ENCODE measurements at regions not wholly inside any gene's neighbourhood (a gene's known extent, or its start where the extent isn't known, plus 50 kb on each side); places are given as distances from the start of the nearest gene placed in this dataset.

GRCh38 chr13:60647547-60647946, 250.5 kb downstream of the TDRD3 start:
- H3K4me1 ChIP-seq: peaks cover 0 to 4% (median 0%) of the 10 kb centered on the region in 4 donors
- no peaks in the 10 kb centered on the region for H3K36me3 ChIP-seq
- H3K27ac ChIP-seq: no peak overlapping the region
- TF ChIP-seq POLR2A (IDR thresholded peaks at IDR 0.05): no peak
- no peak for TF ChIP-seq CTCF (IDR thresholded peaks at IDR 0.05)
- TF ChIP-seq EP300 (IDR thresholded peaks at IDR 0.05): no peak
- no peak for TF ChIP-seq POLR2AphosphoS5 (IDR thresholded peaks at IDR 0.05)
- H3K27me3 ChIP-seq: no peaks in the 10 kb centered on the region
- no peak overlapping the region for H3K4me3 ChIP-seq
- intact Hi-C loops (cut with DNase I): no loop called here
- DNase-seq: no peak
- H3K9me3 ChIP-seq: no peaks in the 10 kb centered on the region

- 80 to 81% methylated on average over 3 of the region's 3 CpGs for WGBS, 2 donors
- DNase-seq: no peak
- peaks cover 0 to 5% (median 0%) of the 10 kb centered on the region in 4 donors for H3K4me1 ChIP-seq
- H3K9me3 ChIP-seq: no peaks in the 10 kb centered on the region
- H3K4me3 ChIP-seq: no peak overlapping the region
- H3K27ac ChIP-seq: no peak overlapping the region
- H3K27me3 ChIP-seq: no peaks in the 10 kb centered on the region
- no peak for TF ChIP-seq POLR2AphosphoS5 (IDR thresholded peaks at IDR 0.05)
- no peak for TF ChIP-seq POLR2A (IDR thresholded peaks at IDR 0.05)
- no peak for TF ChIP-seq CTCF (IDR thresholded peaks at IDR 0.05)
- TF ChIP-seq EP300 (IDR thresholded peaks at IDR 0.05): no peak
- intact Hi-C loops (cut with DNase I): no loop called here
- no peaks in the 10 kb centered on the region for H3K36me3 ChIP-seq
These were observed 249.6 kb downstream of the TDRD3 start for GRCh38 chr13:60646620-60647019.

GRCh38 chr13:60645676-60646075, 248.7 kb downstream of the TDRD3 start:
- WGBS, 2 donors: 81 to 86% methylated on average over 3 of the region's 3 CpGs
- no peak for DNase-seq
- Histone ChIP-seq H3K36me3 (no peaks in the 10 kb centered on the region), H3K4me1 (peaks cover 0 to 5% (median 0%) of the 10 kb centered on the region in 4 donors), H3K4me3 (no peak overlapping the region), H3K27ac (no peak overlapping the region), H3K9me3 (no peaks in the 10 kb centered on the region), H3K27me3 (no peaks in the 10 kb centered on the region)
- intact Hi-C loops (cut with DNase I): no loop called here
- TF ChIP-seq POLR2A (IDR thresholded peaks at IDR 0.05) (no peak), CTCF (IDR thresholded peaks at IDR 0.05) (no peak), POLR2AphosphoS5 (IDR thresholded peaks at IDR 0.05) (no peak), EP300 (IDR thresholded peaks at IDR 0.05) (no peak)

DNA sequence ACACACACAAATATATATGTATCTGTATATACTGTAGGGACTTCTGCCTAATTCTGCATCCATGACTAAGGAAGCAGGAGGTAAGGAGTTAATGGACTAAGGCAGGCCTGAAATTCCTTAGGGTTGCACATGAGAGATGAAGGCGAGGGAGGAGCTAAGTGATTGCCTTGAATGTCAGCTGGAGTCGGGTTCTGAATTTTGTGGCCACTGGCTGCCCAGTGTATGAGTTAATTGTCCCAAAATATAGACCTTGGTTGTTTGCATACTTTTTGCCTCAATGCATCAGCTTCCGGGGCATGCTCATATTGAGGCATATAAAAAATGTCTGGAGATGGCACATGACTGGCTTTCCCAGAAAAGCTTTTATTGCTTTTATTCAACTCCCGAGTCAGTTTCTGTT, 245.5 kb downstream of the TDRD3 start:
- H3K4me3 ChIP-seq: no peak overlapping the region
- DNase-seq: no peak
- no peaks in the 10 kb centered on the region for H3K36me3 ChIP-seq
- intact Hi-C loops (cut with DNase I): no loop called here
- H3K27me3 ChIP-seq: no peaks in the 10 kb centered on the region
- TF ChIP-seq POLR2AphosphoS5 (IDR thresholded peaks at IDR 0.05) (no peak), POLR2A (IDR thresholded peaks at IDR 0.05) (no peak), CTCF (IDR thresholded peaks at IDR 0.05) (no peak)
- no peak overlapping the region for H3K27ac ChIP-seq
- H3K9me3 ChIP-seq: no peaks in the 10 kb centered on the region
- peaks cover 0 to 5% (median 0%) of the 10 kb centered on the region in 4 donors for H3K4me1 ChIP-seq
- 19 to 45% methylated on average over 4 of the region's 4 CpGs for WGBS, 2 donors

DNA sequence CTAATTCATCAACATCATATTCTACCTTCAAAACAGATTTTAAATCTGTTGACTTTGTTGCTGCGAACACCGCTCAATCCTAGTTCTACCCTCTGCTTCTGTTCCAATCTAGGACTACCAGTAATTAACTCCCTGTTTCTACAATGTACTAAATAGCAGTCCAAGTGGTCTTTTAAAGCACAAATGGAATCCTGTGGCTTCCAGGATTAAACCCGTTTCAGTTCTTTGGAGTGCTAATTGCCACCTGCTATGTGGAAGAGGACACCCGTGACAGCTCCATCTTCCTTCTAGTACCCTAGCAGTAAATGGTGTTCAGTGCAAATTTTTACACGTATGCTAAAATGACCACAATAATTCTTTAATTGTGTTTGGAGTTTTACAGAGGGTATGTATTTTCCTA, 232.1 kb downstream of the TDRD3 start:
- no peaks in the 10 kb centered on the region for H3K9me3 ChIP-seq
- H3K27ac ChIP-seq: no peak overlapping the region
- H3K4me1 ChIP-seq: no peaks in the 10 kb centered on the region
- H3K4me3 ChIP-seq: no peak overlapping the region
- no peak for DNase-seq
- no peaks in the 10 kb centered on the region for H3K27me3 ChIP-seq
- intact Hi-C loops (cut with DNase I): no loop called here
- TF ChIP-seq CTCF (IDR thresholded peaks at IDR 0.05): no peak
- no peak for TF ChIP-seq POLR2A (IDR thresholded peaks at IDR 0.05)
- TF ChIP-seq EP300 (IDR thresholded peaks at IDR 0.05): no peak
- no peak for TF ChIP-seq POLR2AphosphoS5 (IDR thresholded peaks at IDR 0.05)
- 67 to 72% methylated on average over 5 of the region's 5 CpGs for WGBS, 2 donors
- no peaks in the 10 kb centered on the region for H3K36me3 ChIP-seq
